IPS DF 4.7 (cell line): ENCODE measurements at regions not wholly inside any gene's neighbourhood (a gene's known extent, or its start where the extent isn't known, plus 50 kb on each side); places are given as distances from the start of the nearest gene placed in this dataset.
"Not testable (repeated sequence)": the region's sequence is repeated elsewhere in the genome, so short reads cannot be mapped to it uniquely, and the experiment has no call there.

Experiments
- DNase-seq: peaks from one replicate; pipeline ENCODE4 v3.0.0-alpha.2; 2013; ENCODE audit warnings: low spot score; ENCODE audit errors: extremely low read depth

DNA sequence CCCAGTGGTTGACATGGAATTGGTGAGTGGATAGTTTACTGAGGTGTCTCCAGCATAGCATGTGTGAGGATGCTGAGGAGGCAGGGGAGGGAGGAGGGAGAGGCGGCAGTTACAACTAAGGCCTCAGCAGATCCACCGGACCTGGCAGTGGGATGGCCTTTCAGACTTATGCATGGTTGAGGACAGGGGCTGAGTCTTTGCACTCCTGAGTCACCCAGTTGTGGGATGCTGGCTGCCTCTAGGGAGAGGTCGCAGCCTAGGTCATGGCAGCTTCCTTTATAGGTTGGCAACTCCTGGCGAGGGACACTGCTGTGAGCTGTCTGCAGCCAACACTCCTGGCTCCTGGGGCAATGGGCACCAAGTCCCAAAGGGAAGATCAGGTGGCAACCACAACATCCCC is 380.3 kb downstream of the PREX1 start:
- DNase-seq, result no peak

DNA sequence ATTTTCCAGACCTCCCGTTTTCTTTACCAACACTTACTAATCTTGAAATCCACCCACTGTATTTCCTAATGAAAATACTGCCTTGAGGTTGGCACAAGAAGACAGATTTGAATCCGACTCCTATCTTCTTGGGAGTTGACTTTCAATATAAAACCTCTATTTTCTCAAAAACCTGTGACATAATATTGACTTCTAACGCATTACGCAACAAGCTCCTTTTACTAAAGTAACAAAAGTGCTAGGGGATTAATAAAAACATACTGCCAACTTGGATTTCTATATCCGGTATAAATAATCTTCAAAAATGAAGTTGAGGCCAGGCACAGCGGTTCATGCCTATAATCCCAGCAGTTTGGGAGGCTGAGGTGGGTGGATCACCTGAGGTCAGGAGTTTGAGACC is 382.0 kb downstream of the PREX1 start:
- no peak for DNase-seq

DNA sequence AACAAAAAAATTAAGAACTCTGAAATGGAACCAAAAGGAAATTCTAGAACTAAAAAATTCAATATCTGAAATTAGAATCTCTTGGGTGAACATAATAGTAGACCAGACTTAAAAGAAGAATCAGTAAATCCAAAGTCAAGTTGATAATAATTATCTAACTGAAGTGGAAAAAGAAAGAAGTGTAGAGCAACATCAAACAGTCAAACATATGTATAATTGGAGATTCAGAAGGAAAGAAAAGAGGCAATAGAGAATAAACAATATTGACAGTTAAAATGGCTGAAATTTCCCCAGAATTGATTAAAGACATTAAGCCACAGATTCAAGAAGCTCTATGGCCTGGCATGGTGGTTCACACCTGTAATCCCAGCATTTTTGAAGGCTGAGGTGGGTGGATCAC is 383.6 kb downstream of the PREX1 start:
- no peak for DNase-seq

DNA sequence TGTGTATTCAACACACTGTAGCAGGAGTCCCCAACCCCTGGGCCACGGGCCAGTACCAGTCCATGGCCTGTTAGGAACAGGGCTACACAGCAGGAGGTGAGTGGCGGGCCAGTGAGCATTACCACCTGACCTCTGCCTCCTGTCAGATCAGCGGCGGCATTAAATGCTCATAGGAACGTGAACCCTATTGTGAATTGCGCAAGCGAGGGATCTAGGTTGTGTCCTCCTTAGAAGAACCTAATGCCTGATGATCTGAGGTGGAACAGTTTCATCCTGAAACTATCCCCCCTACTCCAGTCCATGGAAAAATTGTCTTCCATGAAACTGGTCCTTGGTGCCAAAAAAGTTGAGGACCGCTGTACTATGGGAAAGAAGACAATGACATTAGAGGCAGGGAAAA is 386.9 kb downstream of the PREX1 start:
- no peak for DNase-seq

DNA sequence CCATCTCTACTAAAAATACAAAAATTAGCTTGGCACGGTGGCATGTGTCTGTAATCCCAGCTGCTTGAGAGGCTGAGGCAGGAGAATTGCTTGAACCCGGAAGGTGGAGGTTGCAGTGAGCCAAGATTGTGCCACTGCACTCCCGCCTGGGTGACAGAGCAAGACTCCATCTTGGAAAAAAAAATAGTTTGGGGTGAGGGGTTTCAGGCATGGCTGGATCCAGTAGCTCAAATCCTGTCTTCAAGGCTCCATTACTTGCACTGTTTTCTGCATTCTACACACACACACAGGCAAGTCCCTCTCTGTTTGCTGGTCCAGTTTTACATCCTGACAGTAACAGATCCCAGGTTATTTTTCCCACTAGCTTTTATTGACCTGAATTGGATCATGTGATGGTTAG is 387.5 kb downstream of the PREX1 start:
- not testable (repeated sequence) for DNase-seq

DNA sequence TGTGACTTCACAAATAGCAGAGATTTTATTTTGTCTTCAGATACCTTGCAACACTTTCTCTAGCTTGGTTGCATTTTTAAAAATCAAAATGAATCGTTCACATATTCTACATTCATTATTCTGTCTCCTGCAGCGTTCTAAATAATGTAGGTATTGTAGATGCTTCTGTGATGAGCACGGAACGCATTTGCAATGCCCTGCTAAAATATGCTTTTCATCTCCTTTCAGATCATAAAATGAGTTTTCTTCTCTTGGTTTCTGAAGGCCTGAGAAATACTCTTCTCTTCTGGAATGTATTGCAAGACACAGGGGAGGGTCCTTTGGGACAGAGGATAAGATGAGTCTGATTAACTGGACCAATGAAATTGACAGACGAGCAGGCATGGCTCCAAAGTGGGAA is 390.7 kb downstream of the PREX1 start:
- no peak for DNase-seq

DNA sequence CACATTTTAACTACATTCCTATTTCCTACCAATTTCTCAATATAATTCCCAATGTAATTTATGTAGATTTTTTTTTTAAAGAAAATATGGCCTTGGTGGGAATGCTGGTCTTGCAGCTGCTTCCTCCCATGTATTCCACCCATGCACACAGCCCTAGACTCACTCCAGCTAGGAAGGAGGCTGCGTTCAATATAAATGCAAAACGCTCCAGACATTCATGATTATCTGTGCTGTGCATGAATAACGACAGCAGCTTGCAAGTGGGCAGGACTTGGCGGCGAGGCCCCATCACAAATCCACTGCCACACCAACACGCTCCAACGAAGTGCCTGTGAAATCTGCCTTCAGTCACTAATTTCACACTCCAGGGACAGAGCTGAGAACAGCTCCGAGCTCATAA is 391.2 kb downstream of the PREX1 start:
- not testable (repeated sequence) for DNase-seq

DNA sequence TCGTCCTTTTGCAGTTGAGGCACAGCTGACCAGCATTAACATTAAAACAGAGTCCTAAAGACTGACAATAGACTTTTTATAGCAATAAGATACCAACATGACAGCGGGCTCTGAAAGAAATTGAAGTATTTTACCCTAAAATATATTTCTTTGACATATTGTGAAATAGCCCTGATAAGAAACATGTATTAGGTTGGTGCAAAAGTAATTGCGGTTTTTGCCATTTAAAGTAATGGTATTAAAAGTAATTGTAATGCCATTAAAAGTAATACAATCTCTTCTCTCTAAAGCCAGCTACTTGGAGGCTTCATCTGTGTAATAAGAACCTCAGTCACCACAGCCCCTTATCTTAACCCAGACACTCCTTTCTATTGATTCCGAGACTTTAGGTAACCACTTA is 394.6 kb downstream of the PREX1 start:
- no peak for DNase-seq

DNA sequence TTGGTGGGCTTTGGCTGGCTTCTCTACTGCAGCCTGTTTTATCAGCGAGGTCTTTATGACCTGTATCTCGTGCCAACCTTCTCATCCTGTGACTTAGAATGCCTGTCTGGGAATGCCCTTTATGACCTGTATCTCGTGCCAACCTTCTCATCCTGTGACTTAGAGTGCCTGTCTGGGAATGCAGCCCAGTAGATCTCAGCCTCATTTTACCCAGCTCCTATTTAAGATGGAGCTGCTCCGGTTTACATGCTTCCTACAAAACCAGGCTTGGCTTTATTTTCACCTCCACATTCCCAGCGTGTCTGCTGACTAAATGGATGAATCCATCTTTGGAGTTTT is 395.3 kb downstream of the PREX1 start:
- DNase-seq, result no peak

DNA sequence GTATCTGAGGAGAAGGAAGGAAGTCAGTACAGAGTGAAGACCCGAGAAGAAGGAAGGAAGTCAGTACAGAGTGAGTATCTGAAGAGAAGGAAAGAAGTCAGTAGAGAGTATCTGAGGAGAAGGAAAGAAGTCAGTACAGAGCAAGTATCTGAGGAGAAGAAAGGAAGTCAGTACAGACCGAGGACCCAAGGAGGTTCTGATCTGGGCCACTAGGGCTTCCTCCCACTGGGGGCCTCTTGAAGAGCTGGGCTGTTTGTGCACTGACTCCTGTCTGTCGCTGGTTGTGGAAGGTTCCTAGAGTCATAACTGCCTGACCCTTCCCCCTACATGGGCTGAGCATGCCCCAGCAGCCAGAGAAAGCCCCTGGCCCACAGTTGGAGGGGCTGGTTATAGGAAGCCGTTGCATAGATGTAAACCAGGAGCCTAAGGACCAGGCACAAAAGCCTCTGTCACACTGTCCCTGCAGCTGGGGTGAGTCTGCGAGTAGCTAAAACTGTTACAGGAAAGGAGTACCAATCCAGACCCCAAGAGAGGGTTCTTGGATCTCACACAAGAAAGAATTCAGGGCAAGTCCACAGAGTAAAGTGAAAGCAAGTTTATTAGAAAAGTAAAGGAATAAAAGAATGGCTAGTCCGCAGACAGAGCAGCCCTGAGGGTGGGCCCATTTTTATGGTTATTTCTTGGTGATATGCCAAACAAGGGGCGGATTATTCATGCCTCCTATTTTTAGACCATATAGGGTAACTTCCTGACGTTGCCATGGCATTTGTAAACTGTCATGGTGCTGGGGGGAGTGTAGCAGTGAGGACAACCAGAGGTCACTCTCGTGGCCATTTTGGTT is 395.9 kb downstream of the PREX1 start:
- DNase-seq, result no peak

DNA sequence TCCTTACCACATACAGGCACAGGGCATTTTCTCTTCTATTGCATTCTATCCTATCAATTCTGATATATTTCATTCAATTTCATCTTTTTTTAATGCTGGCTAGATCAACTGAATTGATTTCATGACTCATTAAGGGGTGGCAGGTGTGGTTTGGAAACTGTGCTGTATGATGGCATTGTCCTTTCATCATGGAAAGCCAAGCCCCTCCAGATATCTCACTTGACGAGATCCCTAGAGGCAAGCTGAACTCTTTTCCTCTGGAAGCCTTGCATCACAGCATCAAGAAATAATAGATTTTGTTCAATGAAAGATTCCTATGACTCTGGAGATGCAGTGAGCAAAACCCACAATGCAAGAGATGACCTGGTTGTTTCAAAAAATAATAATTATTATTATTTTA is 401.2 kb downstream of the PREX1 start:
- no peak for DNase-seq

DNA sequence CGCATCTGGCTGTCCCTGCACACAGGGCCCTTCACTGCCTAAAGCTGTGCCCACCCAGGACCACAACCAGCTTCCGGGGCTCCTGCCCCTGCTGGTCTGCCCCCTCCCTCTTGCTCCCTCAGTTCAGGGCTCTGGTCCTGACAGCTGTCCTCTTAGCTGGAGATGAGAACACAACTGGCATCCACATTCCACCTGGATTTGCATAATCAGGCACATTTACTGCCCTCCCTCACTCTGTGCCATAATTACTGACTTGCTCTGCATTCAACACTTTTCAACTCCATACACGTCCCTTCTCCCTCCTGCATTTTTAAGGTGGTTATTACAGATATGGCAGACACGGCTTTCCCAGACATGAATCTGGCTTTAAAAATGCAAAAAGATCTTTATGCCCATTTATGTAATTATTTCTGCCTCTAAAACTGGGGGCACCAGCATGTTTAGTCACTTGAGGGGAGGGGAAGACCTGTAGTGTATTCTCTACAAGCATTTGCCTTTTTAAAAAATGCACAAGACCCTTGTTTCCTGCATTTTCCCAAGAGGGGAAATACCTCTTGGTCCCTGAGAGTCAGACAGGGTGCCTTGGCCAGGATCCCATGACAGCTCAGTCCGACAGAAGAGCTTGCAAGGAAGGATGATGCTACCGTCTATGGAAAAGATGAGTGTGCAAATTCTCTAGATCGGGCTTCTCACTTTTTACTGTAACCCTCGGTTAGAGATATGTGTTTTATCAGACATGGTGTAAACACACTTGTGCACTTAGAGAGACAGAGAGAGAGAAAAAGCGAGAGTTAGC is 401.8 kb downstream of the PREX1 start:
- no peak for DNase-seq

DNA sequence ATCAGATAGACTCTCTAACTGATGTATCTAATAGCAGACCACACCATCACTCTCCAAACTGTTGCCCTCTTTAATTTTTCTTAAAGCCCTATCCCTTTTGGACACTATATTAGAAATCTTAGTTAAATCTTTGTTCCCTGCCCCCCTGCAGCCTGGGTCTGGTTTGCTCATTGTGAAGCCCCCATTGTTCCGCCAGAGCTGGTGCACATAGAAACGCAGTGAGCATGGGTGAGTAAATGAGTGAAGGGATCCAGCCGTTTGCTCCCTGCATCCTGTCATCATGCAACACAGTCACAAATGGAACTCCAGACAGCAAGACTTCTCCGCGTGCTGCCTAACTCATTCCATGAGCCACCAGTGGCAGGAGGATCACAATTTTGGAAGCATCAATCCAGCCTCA is 402.5 kb downstream of the PREX1 start:
- DNase-seq, result no peak

DNA sequence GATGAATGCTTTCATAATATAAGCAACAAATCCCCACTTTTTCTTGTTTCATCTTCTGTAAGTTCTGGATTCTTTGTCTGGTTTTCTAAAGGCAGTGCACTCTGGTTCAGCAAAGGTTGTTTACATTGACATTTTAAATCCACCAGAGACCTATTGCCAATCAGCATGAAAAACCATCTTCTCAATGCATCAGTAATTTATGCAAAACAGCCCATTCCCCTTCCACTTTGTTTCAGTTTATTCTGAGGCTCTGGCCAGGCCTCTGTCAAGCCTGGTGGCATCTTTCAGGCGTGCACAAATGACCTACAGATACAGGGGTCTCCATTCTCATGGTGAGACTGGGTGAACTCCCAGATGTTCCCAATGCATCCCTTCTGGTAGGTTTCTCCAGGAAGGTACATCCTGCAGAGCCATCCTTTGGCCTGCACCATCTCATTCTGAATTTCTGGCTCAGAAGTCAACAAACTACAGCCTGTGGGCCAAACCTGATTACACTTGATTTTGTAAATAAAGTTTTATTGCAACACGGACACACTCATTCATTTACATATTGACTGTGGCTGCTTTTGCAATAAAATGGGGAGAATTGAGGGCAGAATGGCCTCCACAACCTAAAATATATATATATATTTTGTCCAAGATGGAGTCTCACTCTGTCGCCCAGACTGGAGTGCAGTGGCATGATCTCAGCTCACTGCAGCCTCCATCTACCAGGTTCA is 405.4 kb downstream of the PREX1 start:
- DNase-seq, result no peak

DNA sequence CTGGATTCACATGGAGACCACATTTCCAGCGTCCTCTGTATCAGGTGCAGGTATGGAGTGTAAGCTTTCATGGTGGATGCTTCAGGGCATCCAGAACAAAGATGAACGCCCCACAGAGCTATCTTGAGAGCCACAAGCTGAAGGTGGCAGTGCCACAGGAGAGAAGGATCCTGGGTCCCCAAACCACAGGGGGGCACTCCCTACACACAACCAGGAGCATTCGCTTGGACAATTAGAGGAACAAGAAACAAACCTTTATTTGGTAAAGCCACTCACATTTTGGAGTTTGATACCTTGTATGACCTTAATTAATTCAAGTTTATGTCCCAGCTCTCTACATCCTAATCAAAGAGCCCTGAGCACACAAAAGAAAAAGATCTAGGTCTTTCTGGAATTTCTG is 406.3 kb downstream of the PREX1 start:
- DNase-seq, result no peak

DNA sequence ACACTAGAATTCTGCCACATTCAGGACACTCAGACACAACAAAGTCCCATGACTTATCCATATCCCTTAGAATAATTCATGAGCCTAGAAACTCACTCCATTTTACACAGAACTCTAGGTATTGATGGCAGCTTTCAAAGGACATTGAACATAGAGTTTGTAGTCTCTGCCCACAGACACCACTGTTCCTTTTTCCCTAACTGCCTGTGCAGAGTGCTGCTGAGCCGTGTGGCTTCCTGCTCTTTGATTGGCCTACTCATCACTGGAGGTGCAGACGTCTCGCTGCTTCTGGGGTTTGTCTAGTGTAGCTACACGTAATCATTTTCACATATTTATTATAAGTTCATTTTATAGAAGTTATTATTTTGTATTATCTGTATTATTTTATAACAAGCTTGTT is 407.6 kb downstream of the PREX1 start:
- DNase-seq, result no peak

DNA sequence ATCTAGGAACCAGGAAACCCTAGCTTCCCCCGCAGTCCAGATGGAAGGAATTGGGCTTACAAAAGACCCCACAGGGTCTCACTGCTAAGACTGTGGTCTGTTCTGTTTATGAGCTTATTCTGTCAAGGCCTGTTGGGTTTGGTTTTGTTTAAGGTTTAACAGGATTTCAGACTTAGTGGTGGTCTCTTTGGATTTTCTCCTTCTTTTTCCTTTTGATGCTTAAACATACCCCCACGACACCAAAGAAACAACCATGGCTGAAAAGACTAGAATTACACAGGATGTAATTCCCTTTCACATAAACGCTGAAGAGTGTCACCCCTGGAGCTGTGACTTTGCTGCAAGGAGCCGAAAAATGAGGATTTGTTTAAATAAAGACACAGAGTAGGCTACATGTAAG is 408.6 kb downstream of the PREX1 start:
- DNase-seq, result no peak

DNA sequence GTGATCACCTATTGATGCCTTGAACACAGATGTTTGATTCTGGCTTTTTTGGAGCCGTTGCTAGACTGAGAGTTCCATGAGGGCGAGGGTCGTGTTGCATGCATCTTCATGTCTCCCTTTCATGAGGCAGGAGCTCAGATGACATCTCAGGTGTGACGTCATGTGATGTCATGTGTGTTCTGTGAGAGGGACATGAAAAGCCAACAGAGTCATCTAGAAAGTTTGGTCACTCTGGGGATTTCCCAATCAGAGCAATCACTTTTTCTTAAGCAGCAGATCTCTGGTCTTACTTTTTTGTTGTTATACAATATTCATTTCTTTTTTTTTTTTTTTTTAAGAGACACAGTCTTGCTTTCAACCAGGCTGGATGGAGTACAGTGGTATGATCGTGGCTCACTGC is 411.8 kb downstream of the PREX1 start:
- no peak for DNase-seq

DNA sequence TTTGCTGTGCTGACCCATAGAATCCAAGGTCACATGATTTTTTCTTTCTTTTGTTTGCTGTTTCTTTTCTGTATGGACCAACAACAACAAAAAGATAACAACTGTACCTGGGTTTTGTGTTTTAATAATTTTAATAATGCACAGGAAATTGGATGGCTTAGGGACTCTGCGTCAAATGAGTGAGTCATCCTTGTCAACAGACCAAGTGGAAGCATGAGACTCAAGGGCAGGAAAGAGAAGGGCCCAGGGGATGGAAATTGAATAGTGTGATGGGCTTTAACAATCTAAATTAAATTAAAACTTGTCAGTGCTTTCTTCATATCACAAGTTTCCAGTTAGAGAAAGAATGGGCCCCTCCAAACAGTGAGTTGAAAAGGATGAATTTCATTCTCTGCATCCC is 413.0 kb downstream of the PREX1 start:
- no peak for DNase-seq

DNA sequence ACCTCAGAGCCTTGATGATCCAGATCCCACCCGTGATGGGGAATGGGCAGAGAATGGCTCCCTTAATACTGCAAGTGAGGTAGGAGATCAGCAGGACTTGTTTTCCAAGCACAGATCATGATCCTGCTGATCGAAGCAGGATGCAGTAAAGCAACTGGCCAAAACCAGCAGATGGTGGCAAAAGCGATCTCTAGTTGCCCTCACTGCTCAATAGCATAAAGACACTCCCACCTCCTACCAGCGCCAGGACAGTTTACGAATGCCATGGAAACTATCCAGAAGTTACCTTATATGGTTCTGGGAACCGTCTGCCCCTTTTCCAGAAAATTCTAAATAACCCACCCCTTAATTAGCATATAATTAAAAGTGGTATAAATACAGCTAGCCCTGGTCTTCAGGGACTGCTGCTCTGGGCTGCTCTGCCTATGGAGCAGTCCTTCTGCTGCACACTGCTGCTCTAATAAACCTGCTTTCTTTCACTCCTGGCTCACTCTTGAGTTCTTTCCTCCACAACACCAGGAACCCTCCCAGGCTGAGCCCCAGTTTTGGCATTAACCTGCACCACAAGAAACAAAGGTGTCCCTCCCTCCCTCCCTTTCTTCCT is 415.8 kb downstream of the PREX1 start:
- DNase-seq, result no peak

DNA sequence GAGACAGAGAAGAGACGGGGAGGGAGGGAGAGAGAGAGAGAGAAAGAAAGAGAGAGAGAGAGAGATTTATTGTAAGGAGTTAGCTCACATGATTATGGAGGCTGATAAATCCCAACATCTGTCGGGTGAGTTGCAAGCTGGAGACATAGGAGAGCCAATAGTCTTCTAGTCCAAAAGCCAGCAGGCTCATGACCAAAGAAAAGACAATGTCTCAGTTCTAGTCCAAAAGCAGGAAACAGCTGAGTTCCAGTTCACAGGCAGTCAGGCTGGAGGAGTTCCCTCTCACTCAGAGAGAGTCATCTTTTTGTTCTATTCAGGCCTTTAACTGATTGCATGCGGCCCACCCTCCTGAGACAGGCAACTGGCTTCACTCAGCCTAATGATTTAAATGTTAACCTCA is 416.6 kb downstream of the PREX1 start:
- no peak for DNase-seq

DNA sequence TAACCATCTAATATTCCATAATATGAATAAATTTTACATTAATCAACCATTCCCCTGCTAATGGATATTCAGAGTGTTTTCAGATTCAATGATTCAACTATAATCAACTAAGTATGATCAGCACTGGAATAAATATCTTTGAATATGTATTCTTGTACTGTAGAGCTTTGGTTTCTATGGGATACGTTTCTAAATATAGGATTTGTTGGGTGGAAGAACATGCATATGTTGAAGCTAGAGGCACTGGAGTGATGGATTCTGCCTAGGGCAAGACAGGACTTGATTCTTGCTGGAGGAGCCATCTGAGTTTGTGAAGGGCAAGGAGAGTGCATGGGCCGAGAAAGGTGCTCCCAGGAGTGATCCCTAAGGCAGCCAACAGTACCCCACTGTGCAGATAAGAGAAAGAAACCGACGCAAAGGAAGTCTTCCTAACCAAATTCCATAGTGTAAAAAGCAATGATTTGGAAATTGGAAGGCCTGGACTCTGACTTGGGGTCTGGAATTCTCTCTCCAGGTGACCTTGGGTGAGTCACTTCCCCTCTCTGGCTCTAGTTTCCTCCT is 418.7 kb downstream of the PREX1 start:
- DNase-seq, result no peak
